IPS-18a (cell line): ENCODE measurements at regions not wholly inside any gene's neighbourhood (a gene's known extent, or its start where the extent isn't known, plus 50 kb on each side); places are given as distances from the start of the nearest gene placed in this dataset.

Source experiments
- H3K27ac ChIP-seq: one replicate; pipeline ENCODE4 v1.5.1; 2013; ENCODE audit warnings: low read length
- H3K27me3 ChIP-seq: one replicate; pipeline ENCODE4 v1.6.1; 2013; ENCODE audit warnings: mild to moderate bottlenecking, low read length; ENCODE audit not compliant: control insufficient read depth, insufficient read depth
- H3K36me3 ChIP-seq: one replicate; pipeline ENCODE4 v1.6.1; 2013; ENCODE audit warnings: low read depth, low read length; ENCODE audit not compliant: control insufficient read depth
- H3K4me1 ChIP-seq: one replicate; pipeline ENCODE4 v1.6.1; 2013; ENCODE audit warnings: low read depth, low read length; ENCODE audit not compliant: control insufficient read depth
- H3K4me3 ChIP-seq: one replicate; pipeline ENCODE4 v1.5.1; 2013; ENCODE audit warnings: low read length
- H3K9ac ChIP-seq: one replicate; pipeline ENCODE4 v1.6.1; 2013; ENCODE audit warnings: mild to moderate bottlenecking, low read length, moderate library complexity
- H3K9me3 ChIP-seq: one replicate; pipeline ENCODE4 v1.6.1; 2013; ENCODE audit warnings: low read depth, low read length; ENCODE audit not compliant: control insufficient read depth

DNA sequence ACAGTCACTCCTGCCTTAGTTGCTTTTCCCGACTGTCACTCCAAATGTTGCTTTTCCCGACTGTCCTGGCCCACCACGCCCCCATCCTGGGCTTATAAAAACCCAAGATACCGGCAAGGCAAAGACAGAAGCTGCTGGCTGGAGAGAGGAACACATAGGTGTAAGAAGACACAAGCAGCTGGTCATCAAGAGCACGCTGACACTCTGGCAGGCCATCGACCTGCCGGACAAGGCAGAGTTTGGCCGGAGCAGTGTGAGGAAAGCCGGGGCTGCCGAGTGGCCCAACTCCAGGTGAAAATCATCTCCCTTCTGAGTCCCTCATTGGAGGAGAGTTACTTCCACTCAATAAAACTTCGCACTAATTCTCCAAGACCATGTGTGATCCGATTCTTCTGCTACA is 349.5 kb downstream of the SLITRK1 start:
- H3K27ac ChIP-seq = no peak overlapping the region
- H3K27me3 ChIP-seq = no peaks in the 10 kb centered on the region
- no peaks in the 10 kb centered on the region for H3K4me1 ChIP-seq
- H3K9me3 ChIP-seq = no peaks in the 10 kb centered on the region
- no peaks in the 10 kb centered on the region for H3K36me3 ChIP-seq
- H3K9ac ChIP-seq = no peak overlapping the region
- H3K4me3 ChIP-seq = no peak overlapping the region

DNA sequence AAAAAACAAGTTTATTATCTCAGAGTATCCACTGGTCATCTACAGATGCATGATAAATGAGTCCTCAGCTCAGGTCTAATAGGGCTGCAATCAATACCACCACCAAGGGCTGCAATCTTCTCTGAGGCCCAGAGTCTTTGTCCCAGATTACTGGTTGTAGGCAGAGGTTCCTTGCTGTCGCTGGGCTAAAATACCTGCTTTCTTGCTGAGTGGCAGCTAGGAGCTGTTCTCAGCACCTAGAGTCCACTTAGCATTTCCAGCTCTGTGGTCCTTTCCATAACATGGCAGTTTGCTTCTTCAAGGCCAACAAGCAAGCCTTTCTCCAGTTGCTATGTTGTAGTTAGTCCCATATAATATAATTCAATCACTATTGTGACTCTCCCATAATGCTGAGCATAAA is 351.3 kb downstream of the SLITRK1 start:
- no peak overlapping the region for H3K4me3 ChIP-seq
- no peaks in the 10 kb centered on the region for H3K4me1 ChIP-seq
- H3K36me3 ChIP-seq = no peaks in the 10 kb centered on the region
- H3K27ac ChIP-seq = no peak overlapping the region
- H3K9ac ChIP-seq = no peak overlapping the region
- no peaks in the 10 kb centered on the region for H3K9me3 ChIP-seq
- no peaks in the 10 kb centered on the region for H3K27me3 ChIP-seq

DNA sequence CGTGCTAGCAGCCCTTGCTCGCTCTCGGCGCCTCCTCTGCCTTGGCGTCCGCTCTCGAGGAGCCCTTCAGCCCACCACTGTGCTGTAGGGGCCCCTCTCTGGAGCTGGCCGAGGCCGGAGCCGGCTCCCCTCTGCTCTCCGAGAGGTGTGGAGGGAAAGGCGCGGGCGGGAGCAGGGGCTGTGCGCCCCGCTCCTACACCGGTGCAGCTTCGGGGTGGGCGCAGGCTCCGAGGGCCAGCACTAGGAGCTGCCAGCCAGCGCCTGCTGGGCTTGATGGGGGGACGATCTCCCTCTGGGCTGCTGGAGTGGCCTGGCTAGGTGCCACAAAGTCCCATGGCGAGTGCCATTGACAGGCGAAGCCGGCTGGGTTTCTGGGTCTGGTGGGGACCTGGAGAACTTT is 365.5 kb downstream of the SLITRK1 start:
- Histone ChIP-seq H3K36me3 (no peaks in the 10 kb centered on the region), H3K4me1 (no peaks in the 10 kb centered on the region), H3K27ac (no peak overlapping the region), H3K9ac (no peak overlapping the region), H3K27me3 (no peaks in the 10 kb centered on the region), H3K9me3 (no peaks in the 10 kb centered on the region), H3K4me3 (no peak overlapping the region)

DNA sequence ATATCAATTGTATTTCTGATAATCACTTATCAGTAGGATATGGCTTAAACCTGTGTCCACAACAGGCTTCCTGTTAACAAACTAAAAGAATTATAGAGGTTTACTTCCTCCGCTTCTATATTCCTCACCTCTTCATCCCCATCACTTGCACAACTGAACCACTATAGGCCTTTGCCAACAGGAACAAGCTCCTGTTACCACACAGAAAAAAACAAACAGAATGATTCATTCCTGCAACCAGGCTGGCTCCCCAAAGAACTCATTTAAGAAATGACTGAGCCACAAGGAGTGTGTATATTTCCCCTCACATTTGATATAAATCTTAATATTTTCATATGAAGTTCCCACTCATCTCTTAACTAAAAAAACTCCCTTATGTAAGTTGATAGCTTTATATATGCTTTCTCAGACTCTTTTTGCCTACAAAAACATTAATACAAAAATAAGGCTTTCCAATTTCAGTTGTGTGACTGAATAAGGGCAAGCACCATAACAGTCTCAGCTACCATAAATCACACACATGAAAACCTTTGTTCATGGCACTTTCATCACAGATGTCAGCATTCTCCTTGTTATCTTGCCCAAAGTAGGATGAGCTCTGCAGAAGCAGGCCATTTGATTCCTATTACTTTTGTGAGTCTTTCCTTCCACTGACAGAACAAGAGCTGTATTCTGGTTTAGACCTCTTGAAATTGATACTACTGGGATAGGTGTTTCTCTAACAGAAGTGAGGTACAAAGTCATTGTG is 366.8 kb downstream of the SLITRK1 start:
- no peaks in the 10 kb centered on the region for H3K27me3 ChIP-seq
- no peaks in the 10 kb centered on the region for H3K9me3 ChIP-seq
- H3K36me3 ChIP-seq = no peaks in the 10 kb centered on the region
- no peak overlapping the region for H3K9ac ChIP-seq
- H3K27ac ChIP-seq = no peak overlapping the region
- H3K4me3 ChIP-seq = no peak overlapping the region
- H3K4me1 ChIP-seq = no peaks in the 10 kb centered on the region

DNA sequence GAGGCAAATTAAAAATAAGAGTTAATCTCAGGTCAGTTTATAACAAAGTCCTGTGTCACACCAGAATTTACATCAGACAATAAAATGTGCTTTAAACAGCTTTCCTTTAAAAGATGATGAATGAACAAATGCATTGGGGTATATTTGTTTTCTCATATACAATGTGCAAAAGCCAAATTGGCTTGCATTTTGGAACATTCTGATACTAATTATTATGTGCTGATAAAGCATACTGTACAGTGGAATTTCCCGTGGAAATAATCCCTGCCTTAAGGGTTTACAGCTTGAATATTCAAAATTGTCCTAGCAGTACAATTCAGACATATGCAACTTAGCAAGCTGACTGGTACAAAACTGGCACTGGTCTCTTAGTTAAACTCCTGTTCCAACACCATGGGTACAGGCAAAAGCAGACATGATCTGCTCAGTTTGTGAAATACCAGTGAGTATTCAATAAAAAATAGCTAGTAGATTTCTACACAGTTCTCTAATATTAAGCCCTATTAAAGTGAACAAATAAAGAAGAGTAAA is 373.4 kb downstream of the SLITRK1 start:
- H3K4me3 ChIP-seq = no peak overlapping the region

DNA sequence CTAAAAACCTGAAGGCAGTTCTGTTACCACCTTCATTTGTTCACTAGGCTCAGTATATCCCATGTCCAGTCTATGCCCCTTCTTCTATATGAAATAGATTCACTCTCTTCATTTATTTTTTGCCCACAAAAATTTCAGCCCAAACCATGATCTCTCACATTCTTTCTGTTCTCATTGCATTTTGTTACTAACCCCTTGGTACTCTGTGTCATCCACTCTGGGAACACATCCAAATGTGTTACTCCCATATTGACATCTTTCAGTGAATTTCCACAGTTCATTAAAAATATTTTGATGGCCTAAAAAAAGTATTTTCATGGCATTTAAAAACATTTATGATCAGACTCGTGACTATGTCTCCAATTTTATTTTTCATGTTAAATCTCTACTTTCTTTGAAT is 378.9 kb downstream of the SLITRK1 start:
- Histone ChIP-seq H3K36me3 (no peaks in the 10 kb centered on the region), H3K27me3 (no peaks in the 10 kb centered on the region), H3K4me3 (no peak overlapping the region), H3K27ac (no peak overlapping the region), H3K9ac (no peak overlapping the region), H3K9me3 (no peaks in the 10 kb centered on the region), H3K4me1 (no peaks in the 10 kb centered on the region)

More for the DNA sequence above, 373.4 kb downstream of the SLITRK1 start:
- H3K9ac ChIP-seq = no peak overlapping the region
- no peaks in the 10 kb centered on the region for H3K27me3 ChIP-seq
- no peaks in the 10 kb centered on the region for H3K36me3 ChIP-seq
- no peak overlapping the region for H3K27ac ChIP-seq
- H3K9me3 ChIP-seq = no peaks in the 10 kb centered on the region
- no peaks in the 10 kb centered on the region for H3K4me1 ChIP-seq

DNA sequence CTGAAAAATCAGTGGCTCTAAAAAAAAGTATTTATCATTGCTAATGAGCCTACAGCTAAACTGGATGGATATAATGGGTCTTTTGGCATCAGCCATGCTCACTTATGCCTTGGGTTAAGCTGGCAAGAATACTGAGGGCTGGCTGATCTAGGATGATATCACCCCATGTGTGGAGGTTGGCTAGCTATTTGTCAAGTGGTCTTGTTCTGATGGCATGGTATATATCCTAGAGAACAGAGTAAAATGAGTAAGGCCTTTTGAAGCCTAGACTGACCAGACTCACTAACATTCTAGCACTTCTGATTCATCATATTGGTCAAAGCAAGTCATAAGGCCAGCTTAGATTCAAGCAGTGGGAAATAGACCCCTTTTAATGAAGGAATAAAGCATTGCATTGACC is 383.0 kb downstream of the SLITRK1 start:
- H3K4me1 ChIP-seq = no peaks in the 10 kb centered on the region
- H3K27ac ChIP-seq = no peak overlapping the region
- no peaks in the 10 kb centered on the region for H3K27me3 ChIP-seq
- H3K36me3 ChIP-seq = no peaks in the 10 kb centered on the region
- no peak overlapping the region for H3K9ac ChIP-seq
- no peak overlapping the region for H3K4me3 ChIP-seq
- H3K9me3 ChIP-seq = no peaks in the 10 kb centered on the region

DNA sequence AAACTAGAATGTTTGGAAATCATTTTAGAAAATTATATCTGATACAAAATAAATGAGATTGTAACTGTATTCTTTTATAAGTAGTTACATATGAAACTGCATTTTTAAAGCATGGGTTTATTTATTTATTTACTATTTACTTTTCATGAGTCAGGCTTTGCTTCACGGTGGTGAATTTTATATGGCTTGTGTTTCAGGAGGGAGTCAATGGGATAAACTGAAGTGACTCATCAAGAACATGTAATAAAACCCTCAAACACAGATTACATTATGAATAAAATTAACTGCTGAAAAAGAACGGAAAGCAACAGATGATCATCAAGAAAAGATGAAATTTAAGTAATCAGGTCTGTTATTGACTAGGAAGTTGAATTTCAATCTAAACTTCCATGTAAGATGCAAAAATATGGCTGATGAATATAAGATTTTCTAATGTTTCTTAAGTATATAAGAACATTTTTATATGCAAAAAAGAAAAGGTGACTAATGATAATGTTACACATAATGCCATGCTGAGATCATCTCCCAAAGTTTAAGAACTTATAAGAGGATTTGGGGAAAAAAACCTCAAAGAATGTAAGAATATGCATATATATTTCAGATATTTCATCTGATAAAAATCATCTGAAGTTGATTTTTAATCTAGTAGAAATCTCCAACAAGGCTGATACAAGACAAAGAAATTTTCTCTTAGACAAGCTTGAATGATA is 383.6 kb downstream of the SLITRK1 start:
- Histone ChIP-seq H3K9ac (no peak overlapping the region), H3K4me3 (no peak overlapping the region), H3K36me3 (no peaks in the 10 kb centered on the region), H3K27me3 (no peaks in the 10 kb centered on the region), H3K27ac (no peak overlapping the region), H3K9me3 (no peaks in the 10 kb centered on the region), H3K4me1 (no peaks in the 10 kb centered on the region)

DNA sequence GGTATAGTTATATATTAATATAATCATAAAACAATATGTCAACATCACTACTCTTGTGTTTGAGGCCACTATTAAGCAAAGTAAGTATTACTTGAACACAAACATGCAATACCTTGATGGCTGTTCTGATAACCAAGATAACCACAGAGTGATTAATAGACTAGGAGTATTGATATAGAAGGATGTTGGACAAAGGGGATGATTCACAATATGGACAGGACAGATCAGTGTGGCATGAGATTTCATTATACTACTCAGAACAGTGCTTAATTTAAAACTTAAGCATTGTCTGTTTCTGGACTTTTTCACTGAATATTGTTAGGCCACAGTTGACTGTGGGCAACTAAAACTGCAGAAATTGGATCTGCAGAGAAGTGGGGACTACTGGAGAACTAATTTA is 384.2 kb downstream of the SLITRK1 start:
- no peaks in the 10 kb centered on the region for H3K27me3 ChIP-seq
- no peak overlapping the region for H3K4me3 ChIP-seq
- no peak overlapping the region for H3K9ac ChIP-seq
- H3K27ac ChIP-seq = no peak overlapping the region
- H3K36me3 ChIP-seq = no peaks in the 10 kb centered on the region
- H3K9me3 ChIP-seq = no peaks in the 10 kb centered on the region
- no peaks in the 10 kb centered on the region for H3K4me1 ChIP-seq

DNA sequence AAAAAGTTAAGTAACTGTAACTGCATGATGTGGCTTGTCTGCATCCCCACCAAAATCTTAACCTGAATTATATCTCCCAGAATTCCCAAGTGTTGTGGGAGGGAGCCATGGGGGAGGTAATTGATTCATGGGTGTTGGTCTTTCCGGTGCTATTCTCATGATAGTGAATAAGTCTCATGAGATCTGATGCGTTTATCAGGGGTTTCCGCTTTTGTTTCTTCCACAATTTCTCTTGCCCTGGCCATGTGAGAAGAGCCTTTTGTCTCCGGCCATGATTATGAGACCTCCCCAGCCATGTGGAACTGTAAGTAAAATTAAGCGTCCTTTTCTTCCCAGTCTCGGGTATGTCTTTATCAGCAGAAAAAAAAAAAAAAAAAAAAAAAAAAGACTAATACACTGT is 385.8 kb downstream of the SLITRK1 start:
- Histone ChIP-seq H3K9me3 (no peaks in the 10 kb centered on the region), H3K4me3 (no peak overlapping the region), H3K27me3 (no peaks in the 10 kb centered on the region), H3K27ac (no peak overlapping the region), H3K9ac (no peak overlapping the region), H3K4me1 (no peaks in the 10 kb centered on the region), H3K36me3 (no peaks in the 10 kb centered on the region)

DNA sequence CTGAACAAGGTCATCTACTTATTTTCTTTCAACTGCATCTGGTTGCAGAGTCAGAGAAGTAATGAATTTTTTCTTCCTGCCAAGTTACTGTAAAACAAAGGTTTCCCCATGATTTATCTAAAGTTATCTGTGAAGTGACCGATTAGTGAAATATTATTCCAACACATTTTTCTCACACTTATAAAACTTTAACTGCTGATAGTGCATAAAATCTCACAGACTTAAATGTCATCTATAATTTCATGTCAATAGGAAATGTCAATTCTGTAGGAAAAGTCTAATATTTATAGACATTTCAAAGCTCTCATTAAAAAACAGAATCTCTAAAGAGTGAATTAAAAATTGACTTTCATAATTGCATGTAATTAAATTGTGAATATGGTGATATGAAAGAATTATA is 397.2 kb downstream of the SLITRK1 start:
- Histone ChIP-seq H3K9me3 (no peaks in the 10 kb centered on the region), H3K27me3 (no peaks in the 10 kb centered on the region), H3K27ac (no peak overlapping the region), H3K36me3 (no peaks in the 10 kb centered on the region), H3K4me3 (no peak overlapping the region), H3K9ac (no peak overlapping the region), H3K4me1 (no peaks in the 10 kb centered on the region)

DNA sequence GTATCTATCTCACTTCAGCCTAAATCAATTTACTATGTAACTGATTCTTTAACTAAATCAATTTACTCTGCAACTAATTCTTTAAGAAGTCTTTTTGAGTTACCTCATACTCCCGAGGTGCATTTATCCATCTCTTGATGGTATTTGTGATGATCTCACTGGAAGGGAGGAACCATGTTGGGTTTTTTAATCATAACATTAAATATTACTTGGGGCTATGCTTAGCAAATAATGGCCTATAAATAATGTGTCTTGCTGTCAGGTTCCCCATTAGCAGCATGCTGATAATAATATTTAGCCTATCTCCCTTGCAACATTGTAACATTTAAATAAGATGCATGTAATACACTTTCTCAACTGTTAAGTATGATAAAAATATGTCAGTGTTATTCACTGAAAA is 411.3 kb downstream of the SLITRK1 start:
- H3K27ac ChIP-seq = no peak overlapping the region
- H3K36me3 ChIP-seq = no peaks in the 10 kb centered on the region
- H3K4me1 ChIP-seq = no peaks in the 10 kb centered on the region
- H3K27me3 ChIP-seq = no peaks in the 10 kb centered on the region
- H3K4me3 ChIP-seq = no peak overlapping the region
- H3K9me3 ChIP-seq = peaks cover 2% of the 10 kb centered on the region
- no peak overlapping the region for H3K9ac ChIP-seq
